KMS-11 (cell line): ENCODE measurements at regions not wholly inside any gene's neighbourhood (a gene's known extent, or its start where the extent isn't known, plus 50 kb on each side); places are given as distances from the start of the nearest gene placed in this dataset.

ENCODE experiments used
- H2AFZ ChIP-seq: fragments of 200-600 bp; sonication (generic); 2 replicates; pipeline ENCODE4 v1.6.1; 2016; ENCODE audit warnings: antibody characterized with exemption, mixed run types, low read depth
- H3K27ac ChIP-seq: fragments of 200-600 bp; sonication (generic); 2 replicates; pipeline ENCODE4 v1.6.1; 2016; ENCODE audit warnings: mild to moderate bottlenecking, mixed run types
- H3K27me3 ChIP-seq: fragments of 200-600 bp; sonication (generic); 2 replicates; pipeline ENCODE4 v1.6.1; 2017; ENCODE audit warnings: mild to moderate bottlenecking, low read depth, mixed run types, moderate library complexity; ENCODE audit not compliant: insufficient read depth
- H3K36me3 ChIP-seq: fragments of 200-600 bp; sonication (generic); 2 replicates; pipeline ENCODE4 v1.6.1; 2017; ENCODE audit warnings: mild to moderate bottlenecking, mixed run types; ENCODE audit not compliant: insufficient read depth
- H3K4me1 ChIP-seq: fragments of 200-600 bp; sonication (generic); 2 replicates; pipeline ENCODE4 v1.6.1; 2016; ENCODE audit warnings: mild to moderate bottlenecking, low read depth, mixed run types; ENCODE audit not compliant: poor library complexity, severe bottlenecking
- H3K4me2 ChIP-seq: fragments of 200-600 bp; sonication (generic); 2 replicates; pipeline ENCODE4 v1.7.0; 2016; ENCODE audit warnings: mild to moderate bottlenecking, mixed run types
- H3K4me3 ChIP-seq: fragments of 200-600 bp; sonication (generic); IDR thresholded peaks from 2 replicates; pipeline ENCODE4 v1.6.1; 2017; ENCODE audit warnings: low read depth, low read length, mixed read lengths; ENCODE audit not compliant: insufficient read depth
- H3K79me2 ChIP-seq: fragments of 200-600 bp; sonication (generic); 2 replicates; pipeline ENCODE4 v1.6.1; 2016; ENCODE audit warnings: low read depth, mixed run types; ENCODE audit not compliant: insufficient read depth
- H3K9ac ChIP-seq: fragments of 200-600 bp; sonication (generic); 2 replicates; pipeline ENCODE4 v1.6.1; 2016; ENCODE audit warnings: mild to moderate bottlenecking, mixed run types
- H4K20me1 ChIP-seq: fragments of 200-600 bp; sonication (generic); 2 replicates; pipeline ENCODE4 v1.6.1; 2016; ENCODE audit warnings: mild to moderate bottlenecking, mixed run types; ENCODE audit not compliant: insufficient read depth
- CTCF ChIP-seq: fragments of 200-600 bp; sonication (generic); conservative IDR thresholded peaks from 2 replicates; pipeline ENCODE4 v1.6.1; 2017; ENCODE audit warnings: low read depth, mild to moderate bottlenecking, antibody characterized with exemption, low read length, moderate library complexity, mixed read lengths

- no peaks in the 10 kb centered on the region for H3K79me2 ChIP-seq
- TF ChIP-seq CTCF, result no peak
- H2AFZ ChIP-seq, result no peak overlapping the region
- no peaks in the 10 kb centered on the region for H3K27me3 ChIP-seq
- H3K9ac ChIP-seq, result no peak overlapping the region
- no peak overlapping the region for H3K4me3 ChIP-seq
- no peak overlapping the region for H3K4me2 ChIP-seq
- no peak overlapping the region for H3K27ac ChIP-seq
- H3K36me3 ChIP-seq, result no peaks in the 10 kb centered on the region
- H3K4me1 ChIP-seq, result peaks cover 8% of the 10 kb centered on the region
- H4K20me1 ChIP-seq, result no peaks in the 10 kb centered on the region
These were observed 267.9 kb downstream of the SOX11 start for GRCh38 chr2:5959836-5960820.

- Histone ChIP-seq H3K27ac (no peak overlapping the region), H3K27me3 (no peaks in the 10 kb centered on the region), H3K36me3 (no peaks in the 10 kb centered on the region), H2AFZ (no peak overlapping the region), H3K9ac (no peak overlapping the region), H3K4me3 (no peak overlapping the region), H3K79me2 (no peaks in the 10 kb centered on the region), H4K20me1 (no peaks in the 10 kb centered on the region), H3K4me2 (no peak overlapping the region), H3K4me1 (peaks cover 8% of the 10 kb centered on the region)
- TF ChIP-seq CTCF, result no peak
These were observed 275.3 kb downstream of the SOX11 start for GRCh38 chr2:5967506-5967905.

GRCh38 chr2:5969303-5969702 is 277.1 kb downstream of the SOX11 start:
- H3K36me3 ChIP-seq, result no peaks in the 10 kb centered on the region
- H3K4me2 ChIP-seq, result no peak overlapping the region
- peaks cover 7% of the 10 kb centered on the region for H3K4me1 ChIP-seq
- no peak for TF ChIP-seq CTCF
- H3K79me2 ChIP-seq, result no peaks in the 10 kb centered on the region
- no peak overlapping the region for H3K4me3 ChIP-seq
- no peak overlapping the region for H3K27ac ChIP-seq
- H3K27me3 ChIP-seq, result no peaks in the 10 kb centered on the region
- H2AFZ ChIP-seq, result no peak overlapping the region
- H3K9ac ChIP-seq, result no peak overlapping the region
- H4K20me1 ChIP-seq, result no peaks in the 10 kb centered on the region

GRCh38 chr2:5970347-5970746 is 278.2 kb downstream of the SOX11 start:
- no peak for TF ChIP-seq CTCF
- no peaks in the 10 kb centered on the region for H3K4me1 ChIP-seq
- H3K4me3 ChIP-seq, result no peak overlapping the region
- H2AFZ ChIP-seq, result no peak overlapping the region
- H4K20me1 ChIP-seq, result no peaks in the 10 kb centered on the region
- H3K9ac ChIP-seq, result no peak overlapping the region
- H3K4me2 ChIP-seq, result no peak overlapping the region
- no peaks in the 10 kb centered on the region for H3K27me3 ChIP-seq
- no peaks in the 10 kb centered on the region for H3K36me3 ChIP-seq
- H3K27ac ChIP-seq, result no peak overlapping the region
- H3K79me2 ChIP-seq, result no peaks in the 10 kb centered on the region
